ENCODE measurements at regions not wholly inside any gene's neighbourhood (a gene's known extent, or its start where the extent isn't known, plus 50 kb on each side); places are given as distances from the start of the nearest gene placed in this dataset.

GRCh38 chr2:2768476-2768875, 437.4 kb upstream of the MYT1L start:
- no peak for DNase-seq (ENCODE audit: low read depth, low spot score)

- DNase-seq (ENCODE audit: low read depth, low spot score) = no peak
Observed at GRCh38 chr2:2767837-2768236, 436.8 kb upstream of the MYT1L start.

- DNase-seq (ENCODE audit: low read depth, low spot score) = no peak
Observed at GRCh38 chr2:2765839-2766495, 434.9 kb upstream of the MYT1L start.

GRCh38 chr2:2765176-2765800, 434.2 kb upstream of the MYT1L start:
- no peak for DNase-seq (ENCODE audit: low read depth, low spot score)

GRCh38 chr2:2764739-2765138, 433.7 kb upstream of the MYT1L start:
- DNase-seq (ENCODE audit: low read depth, low spot score) = no peak

- no peak for DNase-seq (ENCODE audit: low read depth, low spot score)
Observed at GRCh38 chr2:2764001-2764355, 432.9 kb upstream of the MYT1L start.

- DNase-seq (ENCODE audit: low read depth, low spot score) = peak; percentile 36
Observed at GRCh38 chr2:2763351-2764000, 432.4 kb upstream of the MYT1L start.

- no peak for DNase-seq (ENCODE audit: low read depth, low spot score)
Observed at GRCh38 chr2:2762913-2763312, 431.8 kb upstream of the MYT1L start.

GRCh38 chr2:2762166-2762908, 431.3 kb upstream of the MYT1L start:
- DNase-seq (ENCODE audit: low read depth, low spot score) = no peak

GRCh38 chr2:2758793-2759367, 427.8 kb upstream of the MYT1L start:
- DNase-seq (ENCODE audit: low read depth, low spot score) = no peak

- no peak for DNase-seq (ENCODE audit: low read depth, low spot score)
Observed at GRCh38 chr2:2757764-2758163, 426.7 kb upstream of the MYT1L start.

- no peak for DNase-seq (ENCODE audit: low read depth, low spot score)
Observed at GRCh38 chr2:2756886-2757285, 425.8 kb upstream of the MYT1L start.

- no peak for DNase-seq (ENCODE audit: low read depth, low spot score)
Observed at GRCh38 chr2:2755990-2756389, 424.9 kb upstream of the MYT1L start.

GRCh38 chr2:2754940-2755339, 423.9 kb upstream of the MYT1L start:
- no peak for DNase-seq (ENCODE audit: low read depth, low spot score)

GRCh38 chr2:2751715-2752315, 420.7 kb upstream of the MYT1L start:
- no peak for DNase-seq (ENCODE audit: low read depth, low spot score)

GRCh38 chr2:2750867-2751714, 420.0 kb upstream of the MYT1L start:
- DNase-seq (ENCODE audit: low read depth, low spot score) = no peak

- no peak for DNase-seq (ENCODE audit: low read depth, low spot score)
Observed at GRCh38 chr2:2749206-2749598, 418.1 kb upstream of the MYT1L start.

GRCh38 chr2:2748399-2749205, 417.5 kb upstream of the MYT1L start:
- no peak for DNase-seq (ENCODE audit: low read depth, low spot score)

- no peak for DNase-seq (ENCODE audit: low read depth, low spot score)
Observed at GRCh38 chr2:2747797-2748301, 416.8 kb upstream of the MYT1L start.

GRCh38 chr2:2746731-2747130, 415.7 kb upstream of the MYT1L start:
- no peak for DNase-seq (ENCODE audit: low read depth, low spot score)
